Brain microvascular endothelial cell (primary cell): ENCODE measurements at regions not wholly inside any gene's neighbourhood (a gene's known extent, or its start where the extent isn't known, plus 50 kb on each side); places are given as distances from the start of the nearest gene placed in this dataset.
"Not testable (repeated sequence)": the region's sequence is repeated elsewhere in the genome, so short reads cannot be mapped to it uniquely, and the experiment has no call there.

ENCODE experiments used
- DNase-seq: peaks from one replicate; pipeline ENCODE4 v3.0.0-alpha.2; 2020
- H3K27ac ChIP-seq: fragments of 250-450 bp; sonication (Bioruptor Pico); 2 replicates; pipeline ENCODE4 v1.5.1; 2020; ENCODE audit warnings: mild to moderate bottlenecking, moderate library complexity
- H3K27me3 ChIP-seq: fragments of 250-450 bp; sonication (Bioruptor Pico); replicated peaks from 2 replicates; pipeline ENCODE4 v1.5.1; 2020; ENCODE audit warnings: mild to moderate bottlenecking
- H3K36me3 ChIP-seq: fragments of 250-450 bp; sonication (Bioruptor Pico); replicated peaks from 2 replicates; pipeline ENCODE4 v1.5.1; 2020; ENCODE audit warnings: mild to moderate bottlenecking
- H3K4me3 ChIP-seq: 2 replicates; pipeline ENCODE4 v1.5.1; 2011; ENCODE audit warnings: low read depth, mild to moderate bottlenecking, control low read depth, low read length, moderate library complexity
- in situ Hi-C: cut with HindIII; loops from 2 replicates; pipeline ENCODE4 v1.10.0; 2017; ENCODE audit warnings: low sequenced_read_pairs, low pct_ligation_motif_present
- TF ChIP-seq, protein P1 (sequence below): IDR thresholded peaks from 2 replicates; pipeline ENCODE4 v1.5.1; 2011; ENCODE audit warnings: low read depth, mild to moderate bottlenecking, moderate library complexity, low read length, control low read depth, inconsistent platforms; ENCODE audit errors: missing control alignments

DNA sequence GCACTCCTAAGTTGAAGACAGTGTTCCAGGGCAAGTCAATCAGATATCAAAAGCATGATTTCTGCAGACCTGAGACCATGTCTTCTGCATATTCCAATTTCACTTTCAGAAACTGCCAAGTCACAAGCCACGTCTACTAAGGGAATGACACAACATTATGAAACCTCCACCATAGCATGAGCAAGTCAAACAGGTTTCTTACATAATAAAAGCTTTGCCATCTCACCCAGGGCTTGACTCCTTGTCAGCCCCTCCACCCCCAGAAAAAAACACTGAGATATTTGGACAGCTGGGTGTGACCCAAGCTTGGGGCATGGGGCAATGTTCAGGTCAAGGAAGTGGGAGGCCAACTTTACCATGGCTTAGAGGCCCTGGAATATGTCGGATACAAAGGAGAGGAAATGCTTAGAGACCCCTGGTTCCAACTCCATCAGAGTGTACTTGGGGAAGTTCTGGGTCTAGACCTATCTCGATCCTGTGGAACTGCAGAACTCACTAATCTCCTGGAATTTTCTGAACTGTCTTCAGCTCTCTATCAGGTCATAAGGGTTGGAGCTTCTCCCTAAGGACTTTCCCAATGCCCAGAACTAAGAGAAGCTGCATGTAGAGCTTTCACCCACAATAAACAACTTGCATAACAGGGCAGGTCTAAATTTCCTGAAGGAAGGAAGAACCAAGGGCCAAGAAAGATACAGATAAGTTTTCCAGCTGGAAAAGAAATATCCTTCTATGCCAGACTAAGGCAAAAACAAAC lies 80.6 kb upstream of the NAMPT start:
- TF ChIP-seq, protein P1, sequence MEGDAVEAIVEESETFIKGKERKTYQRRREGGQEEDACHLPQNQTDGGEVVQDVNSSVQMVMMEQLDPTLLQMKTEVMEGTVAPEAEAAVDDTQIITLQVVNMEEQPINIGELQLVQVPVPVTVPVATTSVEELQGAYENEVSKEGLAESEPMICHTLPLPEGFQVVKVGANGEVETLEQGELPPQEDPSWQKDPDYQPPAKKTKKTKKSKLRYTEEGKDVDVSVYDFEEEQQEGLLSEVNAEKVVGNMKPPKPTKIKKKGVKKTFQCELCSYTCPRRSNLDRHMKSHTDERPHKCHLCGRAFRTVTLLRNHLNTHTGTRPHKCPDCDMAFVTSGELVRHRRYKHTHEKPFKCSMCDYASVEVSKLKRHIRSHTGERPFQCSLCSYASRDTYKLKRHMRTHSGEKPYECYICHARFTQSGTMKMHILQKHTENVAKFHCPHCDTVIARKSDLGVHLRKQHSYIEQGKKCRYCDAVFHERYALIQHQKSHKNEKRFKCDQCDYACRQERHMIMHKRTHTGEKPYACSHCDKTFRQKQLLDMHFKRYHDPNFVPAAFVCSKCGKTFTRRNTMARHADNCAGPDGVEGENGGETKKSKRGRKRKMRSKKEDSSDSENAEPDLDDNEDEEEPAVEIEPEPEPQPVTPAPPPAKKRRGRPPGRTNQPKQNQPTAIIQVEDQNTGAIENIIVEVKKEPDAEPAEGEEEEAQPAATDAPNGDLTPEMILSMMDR, result no peak
- no peak overlapping the region for H3K27ac ChIP-seq
- no peak for DNase-seq
- no peak overlapping the region for H3K4me3 ChIP-seq
- H3K27me3 ChIP-seq, result no peaks in the 10 kb centered on the region
- in situ Hi-C loops, result no loop called here
- no peaks in the 10 kb centered on the region for H3K36me3 ChIP-seq

DNA sequence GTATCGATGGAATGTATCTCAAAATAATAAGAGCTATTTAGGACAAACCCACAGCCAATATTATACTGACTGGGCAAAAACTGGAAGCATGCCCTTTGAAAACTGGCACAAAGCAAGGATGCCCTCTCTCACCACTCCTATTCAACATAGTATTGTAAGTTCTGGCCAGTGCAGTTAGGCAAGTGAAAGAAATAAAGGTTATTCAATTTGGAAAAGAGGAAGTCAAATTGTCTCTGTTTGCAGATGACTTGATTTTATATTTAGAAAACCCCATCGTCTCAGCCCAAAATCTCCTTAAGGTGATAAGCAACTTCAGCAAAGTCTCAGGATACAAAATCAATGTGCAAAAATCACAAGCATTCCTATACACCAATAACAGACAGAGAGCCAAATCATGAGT lies 77.7 kb upstream of the NAMPT start:
- H3K27me3 ChIP-seq, H3K27ac ChIP-seq, in situ Hi-C loops, DNase-seq, H3K36me3 ChIP-seq, H3K4me3 ChIP-seq: not testable (repeated sequence)

DNA sequence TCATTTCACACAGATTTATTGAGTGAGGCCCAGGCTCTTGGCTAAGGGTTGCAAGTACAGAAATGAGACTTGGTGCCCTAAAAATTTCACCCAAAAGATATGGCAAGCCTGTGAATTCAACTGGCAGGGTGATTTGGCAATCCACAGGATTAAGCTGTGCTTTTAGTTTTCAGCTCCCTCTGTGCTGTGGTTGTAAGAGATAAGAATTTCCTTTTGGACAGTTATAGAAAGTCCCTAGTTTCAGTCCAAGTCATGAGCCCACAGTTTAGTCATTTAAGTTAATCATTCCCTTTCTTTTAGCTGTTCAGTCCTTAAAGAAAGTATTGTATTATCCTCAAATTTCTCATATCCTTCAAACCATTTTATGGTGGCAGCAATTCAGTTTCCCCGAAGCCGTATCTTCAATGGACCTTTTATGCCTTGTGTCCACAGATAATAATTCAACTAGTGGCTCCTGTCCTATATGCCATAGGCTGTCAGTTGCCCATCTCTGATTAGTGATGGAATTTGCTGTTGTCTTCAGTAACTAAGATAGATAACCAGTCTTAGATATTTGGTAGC lies 73.4 kb upstream of the NAMPT start:
- no peak overlapping the region for H3K27ac ChIP-seq

DNA sequence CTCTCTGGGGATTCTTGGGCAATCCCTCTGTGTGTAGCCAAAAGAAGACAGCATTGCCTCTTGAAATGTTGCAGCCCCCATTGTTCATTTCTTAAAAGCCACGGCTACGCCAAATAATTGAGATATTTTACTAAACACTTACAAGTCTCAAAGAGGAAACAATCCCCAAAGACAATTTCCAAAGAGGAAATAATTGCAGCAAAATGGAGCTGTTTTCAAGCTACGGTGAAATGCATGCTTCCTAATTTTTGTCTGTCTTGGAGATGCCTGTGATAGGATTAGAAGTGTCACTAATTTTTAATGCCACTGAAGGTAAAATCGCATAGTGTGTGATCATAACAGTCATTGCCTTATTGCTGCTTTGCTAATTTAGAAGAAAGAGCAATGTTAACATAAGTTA lies 72.9 kb upstream of the NAMPT start:
- in situ Hi-C loops, result no loop called here

More for the DNA sequence above, 73.4 kb upstream of the NAMPT start:
- H3K36me3 ChIP-seq, result no peaks in the 10 kb centered on the region
- H3K27me3 ChIP-seq, result no peaks in the 10 kb centered on the region
- DNase-seq, result peak; percentile 19
- in situ Hi-C loops, result no loop called here
- H3K4me3 ChIP-seq, result no peak overlapping the region
- TF ChIP-seq, protein P1, result no peak

DNA sequence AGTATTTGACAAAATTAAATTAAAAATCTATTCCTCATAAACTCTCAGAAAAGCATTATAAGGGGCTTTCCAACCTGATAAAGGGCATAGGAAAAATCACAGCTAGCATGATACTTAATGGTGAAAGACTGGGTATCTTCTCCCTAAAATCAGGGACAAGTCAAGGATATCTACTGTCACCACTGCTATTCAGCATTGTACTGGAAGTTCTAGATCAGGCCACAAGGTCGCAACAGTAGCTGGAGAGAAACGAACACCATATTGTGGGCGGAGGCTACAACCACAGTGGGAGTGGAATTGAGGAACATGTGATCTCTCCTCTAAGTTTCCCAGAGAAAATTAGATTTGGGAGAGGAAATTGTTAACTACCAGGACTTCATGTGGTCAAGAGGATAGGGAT lies 70.0 kb upstream of the NAMPT start:
- Histone ChIP-seq H3K36me3 (no peaks in the 10 kb centered on the region), H3K27ac (no peak overlapping the region), H3K27me3 (no peaks in the 10 kb centered on the region), H3K4me3 (no peak overlapping the region)
- in situ Hi-C loops, result no loop called here
- TF ChIP-seq, protein P1, result no peak
- no peak for DNase-seq

More for the DNA sequence above, 72.9 kb upstream of the NAMPT start:
- H3K27me3 ChIP-seq, result no peaks in the 10 kb centered on the region
- H3K27ac ChIP-seq, result no peak overlapping the region
- H3K4me3 ChIP-seq, result no peak overlapping the region
- TF ChIP-seq, protein P1, result no peak
- H3K36me3 ChIP-seq, result no peaks in the 10 kb centered on the region
- no peak for DNase-seq

DNA sequence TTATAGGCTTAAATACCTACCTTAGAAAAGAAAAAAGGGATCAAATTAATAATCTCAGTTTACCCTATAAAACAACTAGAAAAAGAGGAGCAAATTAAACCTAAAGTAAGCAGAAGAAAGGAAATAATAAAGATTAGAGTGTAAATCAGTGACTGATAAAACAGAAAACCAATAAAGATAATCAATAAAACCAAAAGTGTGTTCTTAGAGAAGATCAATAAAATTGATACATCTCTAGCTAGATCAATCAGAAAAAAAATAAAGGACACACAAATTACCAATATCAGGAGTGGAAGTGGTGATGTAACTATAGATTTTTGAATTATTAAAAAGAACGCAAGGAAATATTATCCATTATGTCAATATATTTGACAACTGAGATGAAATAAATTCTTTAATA lies 69.2 kb upstream of the NAMPT start:
- no peaks in the 10 kb centered on the region for H3K27me3 ChIP-seq
- TF ChIP-seq, protein P1, result no peak
- in situ Hi-C loops, result no loop called here
- H3K36me3 ChIP-seq, result no peaks in the 10 kb centered on the region
- DNase-seq, result no peak
- no peak overlapping the region for H3K27ac ChIP-seq
- H3K4me3 ChIP-seq, result no peak overlapping the region
